H54 (cell line): ENCODE measurements at regions not wholly inside any gene's neighbourhood (a gene's known extent, or its start where the extent isn't known, plus 50 kb on each side); places are given as distances from the start of the nearest gene placed in this dataset.
"Not testable (repeated sequence)": the region's sequence is repeated elsewhere in the genome, so short reads cannot be mapped to it uniquely, and the experiment has no call there.

Experiments used
- DNase-seq: peaks from one replicate; pipeline ENCODE4 v3.0.0; 2011; ENCODE audit warnings: low spot score, mixed read lengths; ENCODE audit not compliant: insufficient read length
- FAIRE-seq: peaks from 3 replicates; lab custom pipeline; 2011; peaks lifted over from hg19 to GRCh38; lab: Jason Lieb, UNC
- POLR2A ChIP-seq: IDR thresholded peaks from 2 replicates; pipeline ENCODE4 v1.6.1; 2011; ENCODE audit warnings: low read depth, mild to moderate bottlenecking, low read length

DNA sequence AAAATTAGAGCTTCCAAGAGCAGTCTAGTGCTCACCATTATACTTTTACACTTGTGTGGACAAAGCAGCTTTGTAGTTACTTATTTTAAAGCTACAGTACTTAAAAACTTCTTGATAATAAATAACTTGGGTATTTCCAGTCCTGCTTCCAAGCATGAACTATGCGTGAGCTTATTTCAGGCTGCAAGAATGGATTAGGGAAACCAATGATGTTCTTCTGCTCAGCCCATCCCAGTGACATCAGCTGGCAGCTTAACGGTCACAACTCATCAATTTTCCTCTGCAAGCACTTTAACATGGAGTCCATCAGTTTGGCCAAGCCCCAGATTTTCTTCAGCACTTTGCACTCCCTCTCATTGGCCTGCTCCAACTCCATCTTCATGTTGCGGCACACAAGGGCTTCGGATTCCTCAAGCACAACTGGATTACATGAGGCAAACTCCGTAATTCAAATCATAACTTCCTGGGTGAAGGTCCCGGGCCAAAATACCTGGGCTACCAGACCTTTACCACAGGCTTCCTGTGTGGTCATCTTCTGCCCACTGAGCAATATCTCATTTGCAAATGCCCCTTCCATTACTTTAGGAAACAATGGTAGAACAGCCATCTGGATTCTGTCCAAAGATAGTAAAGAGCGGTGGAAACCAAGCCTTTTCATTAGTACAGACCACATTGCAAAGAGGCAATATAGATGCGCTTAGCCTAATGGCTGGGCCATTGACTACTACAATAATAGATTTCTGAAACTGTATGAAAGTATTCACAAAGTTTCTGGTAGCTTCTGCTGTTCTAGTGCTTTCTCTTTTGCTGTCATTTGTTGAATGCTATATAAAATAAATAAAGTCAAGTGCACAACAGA is 87.5 kb upstream of the DAZL start:
- no peak for TF ChIP-seq POLR2A
- FAIRE-seq, result no peak
- DNase-seq, result no peak

DNA sequence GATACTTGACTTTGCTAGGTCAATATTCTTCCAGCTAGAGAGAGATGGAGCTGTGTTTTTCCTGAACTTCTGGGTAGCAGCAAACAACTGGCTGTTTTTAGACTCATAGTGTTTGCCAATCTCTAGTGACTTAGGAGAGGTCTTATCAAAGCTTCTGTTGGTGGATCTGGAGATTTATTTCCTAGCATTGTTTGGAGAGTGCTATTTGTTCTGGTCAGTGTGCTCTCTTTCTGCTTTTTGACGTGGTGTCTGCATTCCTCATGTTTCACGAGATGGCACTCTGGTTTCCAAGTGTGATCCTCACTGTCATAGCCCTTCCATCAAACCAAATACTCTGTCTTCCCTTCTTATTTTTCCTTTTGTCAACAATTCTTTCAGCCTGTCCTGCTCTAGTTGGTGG is 88.6 kb upstream of the DAZL start:
- TF ChIP-seq POLR2A, result no peak
- FAIRE-seq, result no peak
- DNase-seq, result no peak

DNA sequence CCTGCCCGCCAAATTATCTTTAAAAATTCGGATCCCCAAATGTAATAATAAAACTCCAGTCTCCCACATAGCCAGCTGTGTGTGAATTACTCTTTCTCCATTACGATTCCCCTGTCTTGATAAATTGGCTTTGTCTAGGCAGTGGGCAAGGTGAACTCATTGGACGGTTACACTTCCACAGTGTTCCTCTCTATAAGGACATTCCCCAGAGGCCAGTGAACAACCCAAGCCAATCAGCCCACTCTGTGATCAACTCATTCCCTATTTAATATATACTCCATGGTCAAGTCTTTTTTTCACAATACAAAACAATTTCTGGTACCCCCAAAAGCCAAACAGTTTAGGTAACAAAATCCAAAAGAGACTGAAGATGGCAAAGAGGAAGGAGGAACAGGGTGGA is 90.5 kb upstream of the DAZL start:
- DNase-seq (no peak), FAIRE-seq (no peak)
- no peak for TF ChIP-seq POLR2A

DNA sequence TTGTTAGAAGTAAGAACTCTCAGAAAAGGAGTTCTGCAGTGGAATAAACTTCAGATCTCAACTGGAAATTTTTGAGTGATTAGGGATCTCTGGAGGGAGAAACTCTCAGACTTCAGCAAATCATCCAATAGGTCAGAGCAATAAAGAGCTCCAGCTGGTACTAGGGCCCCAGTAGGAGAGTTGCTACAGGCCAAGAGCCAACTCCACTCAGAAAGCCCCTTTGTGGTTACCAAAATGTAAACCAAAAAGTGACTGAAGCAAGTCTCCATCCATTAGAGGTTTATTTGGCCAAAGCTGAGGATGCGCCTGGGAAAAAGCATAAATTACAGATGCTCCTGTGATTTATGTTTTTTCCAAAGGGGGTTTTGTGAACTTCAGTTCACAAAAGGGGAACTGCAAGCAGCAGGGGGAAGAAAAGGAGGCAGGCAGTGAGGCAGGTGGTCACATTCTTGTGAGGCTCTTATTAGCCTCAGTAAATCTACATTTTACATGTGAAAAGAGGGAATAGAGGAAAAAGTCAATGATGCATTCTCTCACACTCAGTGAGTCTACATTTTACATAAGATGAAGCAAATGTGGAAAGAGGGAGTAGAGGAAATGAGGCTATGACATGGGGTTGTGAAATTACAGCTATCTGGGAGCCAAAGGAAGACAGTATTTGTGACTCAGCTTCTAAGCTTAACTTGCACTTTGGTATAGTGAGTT is 92.4 kb upstream of the DAZL start:
- DNase-seq, result no peak
- no peak for TF ChIP-seq POLR2A
- FAIRE-seq, result no peak

DNA sequence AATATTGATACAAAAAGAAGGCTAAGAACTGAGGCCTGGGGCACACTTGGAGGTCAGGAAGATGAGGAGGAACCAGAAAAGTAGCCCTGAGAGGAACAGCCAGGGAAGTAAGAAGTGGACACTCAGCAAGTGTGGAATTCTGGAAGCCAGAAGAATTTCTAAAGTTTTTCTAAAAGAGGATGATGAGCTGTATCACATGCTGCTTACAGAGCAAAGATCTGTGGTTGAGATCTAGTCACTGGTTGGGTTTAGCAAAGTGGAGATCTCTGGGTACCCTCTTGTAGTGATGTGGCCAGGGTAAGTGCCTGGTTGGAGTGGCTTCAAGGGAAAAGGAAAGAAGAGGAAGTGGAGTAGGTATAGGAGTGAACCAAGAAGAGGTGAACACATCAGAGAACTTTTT is 95.4 kb upstream of the DAZL start:
- no peak for TF ChIP-seq POLR2A
- FAIRE-seq (no peak), DNase-seq (no peak)

DNA sequence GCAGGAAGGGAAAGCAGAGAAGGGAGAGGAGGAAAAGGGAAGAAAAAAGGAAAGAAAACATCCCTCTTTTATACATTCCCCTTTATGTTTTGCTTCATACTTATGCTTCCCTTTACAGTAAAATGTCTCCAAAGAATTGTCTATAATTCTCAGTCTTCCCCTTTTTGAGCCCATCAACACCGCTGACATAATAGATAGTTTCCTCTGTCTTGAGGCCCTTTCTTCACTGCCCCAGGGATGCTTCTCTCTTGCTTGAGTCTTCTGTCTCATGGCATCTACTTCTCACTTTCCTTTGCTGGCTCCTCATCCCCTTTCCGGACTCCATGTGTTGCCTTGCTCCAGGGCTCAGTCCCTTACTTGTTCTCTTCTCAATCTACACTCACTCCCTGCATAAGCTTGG is 99.7 kb upstream of the DAZL start:
- FAIRE-seq (no peak), DNase-seq (no peak)
- no peak for TF ChIP-seq POLR2A

DNA sequence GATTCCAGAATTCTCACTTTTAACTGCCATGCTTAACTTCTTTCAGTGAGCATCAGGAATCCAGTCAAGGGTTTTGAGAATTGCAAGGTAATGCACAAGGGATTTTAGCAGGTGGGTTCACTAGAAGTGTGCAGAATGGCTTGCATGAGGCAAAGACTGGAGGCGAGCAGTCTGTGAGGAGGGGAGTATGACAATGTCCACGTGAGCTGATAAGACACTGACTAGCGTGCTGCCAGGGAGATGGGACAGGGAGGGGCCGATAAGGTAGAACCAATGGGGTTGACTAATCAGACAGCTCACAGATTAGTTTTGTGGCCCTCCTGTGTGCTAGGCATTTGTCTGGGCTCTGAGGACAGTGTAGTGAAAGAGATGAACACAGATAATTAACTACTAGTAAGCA is 102.0 kb upstream of the DAZL start:
- FAIRE-seq (no peak), DNase-seq (no peak)
- TF ChIP-seq POLR2A, result no peak

DNA sequence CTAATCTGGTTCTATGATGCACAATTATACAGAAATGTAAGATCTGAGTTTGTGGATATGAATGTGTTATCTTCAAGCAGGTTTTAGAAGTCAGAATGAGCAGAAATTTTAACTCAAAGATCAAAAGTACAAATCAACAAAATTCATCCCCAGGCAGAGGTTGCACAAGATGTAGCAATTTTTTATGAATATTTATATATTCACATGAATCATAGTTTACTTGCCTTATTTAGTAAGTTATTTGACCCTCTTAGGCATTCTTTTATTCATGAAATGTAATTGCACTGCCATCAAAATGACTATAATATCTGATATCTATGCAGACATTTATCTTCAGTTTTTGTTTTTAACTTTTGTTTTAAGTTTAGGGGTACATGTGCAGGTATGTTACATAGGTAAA is 103.1 kb upstream of the DAZL start:
- TF ChIP-seq POLR2A, result no peak
- DNase-seq (no peak), FAIRE-seq (no peak)

DNA sequence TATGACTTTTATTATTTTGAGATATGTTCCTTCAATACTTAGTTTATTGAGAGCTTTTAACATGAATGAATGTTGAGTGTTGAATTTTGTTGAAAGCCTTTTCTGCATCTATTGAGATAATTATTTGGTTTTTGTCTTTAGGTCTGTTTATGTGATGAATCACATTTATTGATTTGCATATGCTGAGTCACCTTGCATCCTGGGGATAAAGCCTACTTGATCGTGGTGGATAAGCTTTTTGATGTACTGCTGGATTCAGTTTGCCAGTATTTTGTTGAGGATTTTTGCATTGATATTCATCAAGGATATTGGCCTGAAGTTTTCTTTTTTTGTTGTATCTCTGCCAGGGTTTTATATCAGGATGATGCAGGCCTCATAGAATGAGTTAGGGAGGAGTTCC is 106.5 kb upstream of the DAZL start:
- not testable (repeated sequence) for DNase-seq, FAIRE-seq

DNA sequence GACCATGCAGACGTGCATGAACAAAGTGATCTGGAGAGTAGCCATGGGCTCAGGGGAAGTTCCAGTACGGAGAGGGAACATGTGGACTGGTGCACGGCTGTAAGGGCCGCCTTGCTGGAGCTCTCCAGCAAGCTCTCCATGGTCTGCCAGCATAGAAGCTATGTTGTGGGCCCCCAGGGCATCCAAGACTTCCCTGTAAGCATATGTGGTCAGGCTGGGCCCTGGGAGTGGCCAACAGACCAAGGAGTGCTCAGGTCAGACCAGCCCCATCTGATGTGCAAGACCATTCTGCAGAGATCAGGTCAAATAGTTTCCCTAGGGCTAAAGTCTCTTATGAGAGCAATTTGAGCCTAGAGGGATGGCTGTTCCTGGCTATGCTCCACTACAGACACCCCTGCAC is 110.1 kb upstream of the DAZL start:
- FAIRE-seq, result no peak
- TF ChIP-seq POLR2A, result no peak
- no peak for DNase-seq

DNA sequence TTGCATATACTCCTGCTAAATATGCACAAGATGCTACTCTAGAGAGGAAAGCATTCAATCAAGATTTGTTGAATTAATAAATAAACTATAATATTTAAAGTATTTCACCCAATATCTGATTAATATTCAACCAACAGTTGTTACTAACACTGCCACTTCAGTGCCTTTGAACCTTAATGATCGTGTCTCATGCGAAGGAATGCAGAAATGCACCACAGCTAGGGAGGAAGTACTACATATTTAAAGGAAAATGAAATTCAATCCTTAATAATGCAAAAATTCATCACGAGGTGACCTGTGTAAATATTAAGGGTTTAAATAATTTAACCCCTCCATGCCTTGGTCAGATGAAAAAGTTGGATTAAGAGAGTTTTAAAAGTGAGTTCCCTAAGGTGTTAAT is 114.2 kb upstream of the DAZL start:
- no peak for DNase-seq
- FAIRE-seq, result no peak
- TF ChIP-seq POLR2A, result no peak

DNA sequence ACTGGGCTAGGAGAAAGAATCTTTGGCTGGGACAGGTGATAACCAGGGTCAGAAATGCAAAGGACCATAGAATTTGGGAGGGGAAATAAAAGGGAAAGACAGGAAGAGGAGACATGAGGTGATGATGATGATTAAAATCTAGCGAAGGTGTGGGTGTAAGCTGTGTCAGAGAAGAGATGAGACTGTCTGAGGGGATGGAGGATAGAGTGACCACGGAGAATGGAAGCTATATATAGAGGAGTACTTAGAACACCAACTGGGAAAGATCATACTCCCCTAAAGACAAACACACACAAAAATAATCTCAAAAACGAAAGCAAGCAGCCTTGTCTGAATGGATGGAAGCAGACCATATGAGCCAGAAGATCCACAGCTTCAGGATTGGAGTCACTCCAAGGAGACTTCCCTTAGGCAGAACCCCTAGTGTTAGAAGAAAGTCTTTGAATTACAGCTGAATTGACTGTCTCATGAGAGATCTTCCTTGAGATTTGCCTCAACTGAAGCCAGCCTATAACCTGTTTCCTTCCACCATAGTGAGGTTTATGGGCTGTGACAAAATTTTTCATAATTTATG is 115.2 kb upstream of the DAZL start:
- no peak for FAIRE-seq
- TF ChIP-seq POLR2A, result no peak
- DNase-seq, result no peak

DNA sequence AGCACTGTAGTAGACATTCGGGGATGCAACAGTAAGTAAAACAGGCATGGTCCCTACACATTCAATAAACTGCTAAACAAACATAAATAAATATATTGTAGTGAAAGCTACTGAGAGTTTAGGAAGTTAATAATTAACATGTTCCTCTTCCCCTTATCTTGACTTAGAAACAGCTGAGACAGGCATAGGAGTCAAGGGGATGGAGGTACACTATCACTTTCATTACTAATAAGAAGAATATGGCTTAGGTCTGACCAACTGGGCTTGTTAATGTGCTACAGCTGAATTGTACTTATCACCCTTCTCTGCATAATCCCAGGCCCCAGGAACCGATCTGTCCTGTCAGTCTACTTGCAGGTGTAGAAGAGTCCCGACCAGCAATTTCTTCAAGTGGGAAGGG is 116.3 kb upstream of the DAZL start:
- TF ChIP-seq POLR2A, result no peak
- FAIRE-seq (no peak), DNase-seq (no peak)

DNA sequence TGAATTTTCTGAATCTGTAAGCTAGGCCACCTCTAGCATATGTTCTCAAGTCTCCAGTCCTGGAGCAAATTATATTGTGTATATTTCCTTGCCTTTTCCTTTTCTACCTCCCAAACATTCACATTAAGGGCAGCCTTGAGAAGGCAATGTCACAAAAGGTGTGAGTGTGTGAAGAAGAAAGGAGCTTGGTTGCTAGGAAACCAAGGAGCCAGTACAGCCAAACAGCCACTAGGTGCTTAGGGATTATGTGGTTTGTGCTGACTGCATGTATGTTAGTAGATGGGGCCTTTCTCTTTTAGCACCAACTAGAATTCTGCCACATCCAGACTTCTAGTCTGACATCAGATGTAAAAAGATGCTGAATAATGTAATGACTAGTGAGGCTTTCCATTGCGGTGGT is 118.8 kb upstream of the DAZL start:
- DNase-seq, result no peak
- FAIRE-seq, result no peak
- no peak for TF ChIP-seq POLR2A
